HG03060 (cell line): ENCODE measurements at regions not wholly inside any gene's neighbourhood (a gene's known extent, or its start where the extent isn't known, plus 50 kb on each side); places are given as distances from the start of the nearest gene placed in this dataset.
"Not testable (repeated sequence)": the region's sequence is repeated elsewhere in the genome, so short reads cannot be mapped to it uniquely, and the experiment has no call there.

Experiments used
- ATAC-seq: cut with Tn5 transposase; IDR thresholded peaks from one replicate; pipeline ENCODE4 v1.9.1; 2021; ENCODE audit warnings: low read depth, moderate number of reproducible peaks; ENCODE audit not compliant: unreplicated experiment

DNA sequence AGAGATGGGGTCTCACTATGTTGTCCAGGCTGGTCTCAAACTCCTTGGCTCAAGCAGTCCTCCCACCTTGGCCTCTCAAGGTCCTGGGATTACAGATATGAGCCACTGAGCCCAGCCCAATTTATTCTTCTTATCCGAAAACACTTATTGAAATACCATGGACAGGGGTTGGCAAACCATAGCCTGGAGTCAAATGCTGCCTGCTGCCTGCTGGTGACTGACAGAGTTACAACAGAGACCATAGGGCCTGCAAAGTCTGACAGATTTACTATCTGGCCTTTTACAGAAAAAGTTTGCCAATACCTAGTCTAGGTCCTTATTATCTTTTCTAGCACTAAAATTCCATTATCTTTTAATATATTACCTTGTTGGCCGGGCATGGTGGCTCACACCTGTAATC, 87.1 kb upstream of the ZNF281 start:
- no peak for ATAC-seq

DNA sequence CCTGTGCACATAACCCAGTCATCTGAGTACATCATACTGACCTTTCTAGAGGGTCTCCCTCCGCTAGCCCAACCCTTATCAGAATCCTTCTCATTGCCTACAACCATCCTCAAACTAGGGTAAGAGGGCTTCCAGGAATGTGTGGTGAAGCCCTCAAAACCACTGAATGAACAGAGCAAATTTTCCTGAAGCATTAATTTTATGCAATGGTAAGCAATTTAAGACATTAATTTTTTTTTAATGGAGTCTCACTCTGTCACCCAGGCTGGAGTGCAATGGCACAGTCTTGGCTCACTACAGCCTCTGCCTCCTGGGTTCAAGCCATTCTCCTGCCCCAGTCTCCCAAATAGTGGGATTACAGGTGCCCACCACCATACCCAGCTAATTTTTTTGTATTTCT, 86.1 kb upstream of the ZNF281 start:
- ATAC-seq = no peak

DNA sequence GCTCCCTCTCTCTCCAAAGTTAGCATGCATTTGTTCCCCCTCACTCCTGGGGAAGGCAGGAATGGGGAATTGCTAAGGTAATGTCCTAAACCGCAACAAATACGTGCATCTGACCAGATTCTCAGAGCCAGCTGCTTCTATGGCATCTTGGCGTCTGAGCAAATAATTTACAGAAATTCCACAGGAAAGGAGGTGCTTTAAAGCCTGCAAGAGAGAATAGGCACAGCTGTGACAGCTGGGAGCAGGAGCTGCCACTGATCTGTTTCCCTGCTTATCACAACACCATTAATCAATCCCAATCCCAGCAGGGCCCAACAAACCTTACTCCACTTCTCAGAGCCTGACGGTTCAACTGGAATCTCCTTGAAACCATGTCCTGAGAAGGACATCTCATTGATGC, 83.5 kb upstream of the ZNF281 start:
- no peak for ATAC-seq

DNA sequence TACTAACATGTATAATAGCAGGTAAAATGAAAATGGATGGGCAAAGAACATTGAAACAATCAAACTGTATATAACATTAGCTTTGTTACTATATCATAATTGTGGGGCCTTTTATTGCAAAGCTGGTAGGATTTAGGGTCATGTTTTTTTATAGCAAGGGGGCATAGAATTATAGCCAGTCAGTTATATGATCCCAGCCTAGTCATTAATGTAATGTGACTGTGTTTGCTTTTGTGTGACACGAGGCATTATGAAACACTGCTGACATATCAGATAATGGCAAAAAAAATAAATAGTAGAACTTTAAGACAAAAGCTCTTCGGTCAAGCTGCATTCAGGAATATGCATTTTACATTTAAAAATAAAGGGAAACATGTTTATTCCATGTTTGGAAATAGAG, 81.3 kb upstream of the ZNF281 start:
- no peak for ATAC-seq

DNA sequence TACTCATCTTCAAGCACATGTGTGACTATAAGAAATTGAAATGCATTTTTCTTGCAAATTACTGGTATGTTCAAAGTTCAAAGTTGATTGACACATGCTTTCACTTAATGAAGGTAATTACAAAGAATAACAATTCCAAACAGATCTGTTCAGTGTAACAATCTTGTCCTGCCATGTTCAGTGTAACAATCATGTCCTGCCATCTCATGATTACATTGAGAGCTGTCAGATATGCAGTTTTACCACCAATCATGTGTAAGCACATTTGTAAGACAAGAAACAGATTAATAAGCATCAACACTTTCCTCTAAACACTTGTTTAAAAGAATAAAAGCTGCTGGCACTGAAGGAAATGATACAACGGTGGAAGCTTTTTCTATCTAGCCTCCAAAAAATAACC, 80.3 kb upstream of the ZNF281 start:
- no peak for ATAC-seq

DNA sequence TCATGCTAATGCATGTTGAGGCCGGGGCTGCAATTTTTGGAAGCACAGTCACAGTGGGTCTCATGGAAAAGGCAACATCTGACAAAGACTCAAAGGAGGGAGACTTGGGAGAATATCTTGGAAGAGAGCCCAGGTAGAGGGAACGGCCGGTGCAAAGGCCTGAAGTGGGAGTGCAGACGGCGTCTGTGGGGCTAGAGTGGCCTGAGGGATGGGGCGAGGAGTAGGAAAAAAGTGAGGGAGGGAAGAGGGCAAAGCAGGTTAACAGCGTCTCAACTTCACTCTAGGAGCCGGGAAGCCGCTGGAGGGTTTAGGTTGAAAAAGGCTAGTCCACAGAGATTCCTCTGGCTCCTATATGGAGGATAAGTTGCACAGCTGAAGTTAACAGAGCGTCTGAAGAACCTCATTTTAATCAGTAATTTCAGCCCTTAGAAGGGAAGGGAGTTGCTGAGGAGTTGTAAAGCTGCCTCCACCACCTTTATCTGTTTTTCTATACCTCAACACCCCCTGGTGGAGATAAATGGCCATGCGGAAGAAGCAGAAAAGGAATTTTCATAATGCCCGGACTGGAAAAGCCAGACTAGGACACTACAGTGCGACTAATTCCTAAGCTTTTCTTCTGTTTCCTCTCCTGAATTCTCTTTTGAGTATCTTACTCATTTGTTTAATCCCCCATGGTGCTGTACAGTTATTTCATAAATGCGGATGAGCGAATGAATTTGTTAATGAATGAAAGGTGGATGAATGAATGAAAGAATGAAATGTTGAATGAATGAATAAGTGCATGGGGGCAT, 78.7 kb upstream of the ZNF281 start:
- no peak for ATAC-seq

DNA sequence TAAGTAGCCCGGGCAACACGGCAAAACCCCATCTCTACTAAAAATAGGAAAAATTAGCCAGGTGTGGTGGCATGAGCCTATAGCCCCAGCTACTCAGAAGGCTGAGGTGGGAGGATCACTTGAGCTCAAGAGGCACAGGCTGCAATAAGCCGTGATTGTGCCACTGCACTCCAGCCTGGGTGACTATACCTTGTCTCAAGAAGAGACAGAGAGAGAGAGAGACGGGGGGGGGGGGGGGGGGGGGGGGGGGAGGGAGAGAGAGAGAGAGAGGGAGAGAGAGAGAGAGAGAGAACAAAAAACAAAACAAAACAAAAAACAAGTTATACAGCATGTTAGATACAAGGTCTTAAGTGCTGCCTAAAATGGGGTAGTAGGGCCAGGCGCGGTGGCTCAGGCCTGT, 77.8 kb upstream of the ZNF281 start:
- ATAC-seq = no peak

DNA sequence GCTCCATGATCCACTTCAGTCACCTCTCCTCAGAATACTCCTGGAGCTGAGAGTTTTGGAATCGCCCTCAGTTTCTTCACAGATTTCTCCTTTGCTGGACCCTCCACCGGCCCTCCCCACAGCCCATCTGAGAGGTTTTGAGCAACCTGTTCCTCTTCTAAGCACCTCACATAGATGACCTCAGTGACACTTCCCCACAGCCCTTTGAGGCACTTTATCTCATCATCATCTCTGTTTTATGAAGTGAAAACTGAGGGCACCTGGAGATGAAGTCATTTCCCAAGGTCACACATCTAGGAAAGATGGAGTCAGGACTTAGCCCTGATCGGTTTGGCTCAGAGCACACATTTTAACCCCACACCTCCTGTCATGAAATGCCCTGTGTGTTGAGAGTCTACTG, 76.8 kb upstream of the ZNF281 start:
- ATAC-seq = no peak

DNA sequence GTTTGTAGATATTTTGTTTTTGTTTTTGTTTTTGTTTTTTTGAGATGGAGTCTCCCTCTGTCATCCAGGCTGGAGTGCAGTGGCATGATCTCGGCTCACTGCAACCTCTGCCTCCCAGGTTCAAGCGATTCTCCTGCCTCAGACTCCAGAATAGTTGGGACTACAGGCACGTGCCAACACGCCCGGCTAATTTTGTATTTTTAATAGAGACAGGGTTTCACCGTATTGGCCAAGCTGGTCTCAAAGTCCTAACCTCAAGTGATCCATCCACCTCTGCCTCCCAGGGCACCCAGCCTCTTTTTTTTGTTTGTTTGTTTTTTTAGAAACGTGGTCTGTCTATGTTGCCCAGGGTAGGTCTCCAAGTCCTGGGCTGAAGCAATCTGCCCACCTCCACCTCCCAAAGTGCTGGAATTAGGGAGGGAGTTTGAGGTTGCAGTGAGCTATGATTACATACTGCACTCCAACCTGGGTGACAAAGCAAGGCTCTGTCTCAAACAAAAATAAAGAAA, 74.7 kb upstream of the ZNF281 start:
- not testable (repeated sequence) for ATAC-seq

DNA sequence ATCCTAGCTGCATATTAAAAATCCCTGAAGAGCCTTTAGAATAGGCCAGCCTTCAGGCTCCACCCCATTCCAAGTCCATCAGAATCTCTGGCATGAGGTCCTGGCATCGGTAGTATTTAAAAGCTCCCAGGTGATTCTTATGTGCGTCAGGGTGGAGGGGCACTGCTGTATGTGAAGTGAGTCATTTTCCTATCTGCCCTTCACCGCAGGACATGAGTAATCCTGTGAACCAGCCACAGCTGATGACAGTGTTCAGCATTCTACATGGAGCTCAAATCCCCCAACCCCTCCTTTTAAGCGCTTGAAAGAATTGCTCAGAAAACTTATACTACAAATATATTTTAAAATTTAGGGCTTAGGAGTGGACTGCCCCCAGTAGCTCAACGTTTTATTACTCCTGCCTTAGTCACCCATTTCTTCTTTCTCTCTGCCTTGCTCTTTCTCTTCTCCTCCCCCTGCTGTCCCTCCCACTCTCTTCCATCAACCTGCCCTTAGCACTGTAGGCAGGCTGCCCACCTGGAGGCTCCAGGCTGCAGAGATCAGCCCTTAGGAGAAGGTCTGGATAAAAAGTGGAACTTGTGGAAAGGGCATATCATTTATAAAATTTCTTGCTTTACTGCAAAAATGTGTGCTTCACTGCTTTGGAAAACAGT, 73.8 kb upstream of the ZNF281 start:
- ATAC-seq = peak; percentile 97

DNA sequence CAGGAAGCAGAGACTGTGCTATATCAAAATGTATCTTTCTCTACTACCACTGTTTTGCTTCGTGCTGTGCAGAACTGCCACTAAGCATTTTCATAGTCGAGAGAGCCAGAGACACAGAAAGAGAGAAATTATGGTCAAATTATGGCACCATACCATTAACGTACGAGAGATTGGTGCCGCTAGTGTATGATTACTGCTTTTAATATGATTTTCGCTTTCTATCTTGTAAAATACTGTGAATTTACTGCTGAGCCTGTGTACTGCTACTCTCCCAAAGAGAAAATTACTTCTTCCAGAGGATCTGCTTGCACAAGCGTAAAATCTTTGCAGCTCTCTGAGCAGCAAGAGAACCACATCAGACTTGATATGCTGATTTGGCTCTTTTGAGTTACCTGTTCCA, 71.1 kb upstream of the ZNF281 start:
- no peak for ATAC-seq

DNA sequence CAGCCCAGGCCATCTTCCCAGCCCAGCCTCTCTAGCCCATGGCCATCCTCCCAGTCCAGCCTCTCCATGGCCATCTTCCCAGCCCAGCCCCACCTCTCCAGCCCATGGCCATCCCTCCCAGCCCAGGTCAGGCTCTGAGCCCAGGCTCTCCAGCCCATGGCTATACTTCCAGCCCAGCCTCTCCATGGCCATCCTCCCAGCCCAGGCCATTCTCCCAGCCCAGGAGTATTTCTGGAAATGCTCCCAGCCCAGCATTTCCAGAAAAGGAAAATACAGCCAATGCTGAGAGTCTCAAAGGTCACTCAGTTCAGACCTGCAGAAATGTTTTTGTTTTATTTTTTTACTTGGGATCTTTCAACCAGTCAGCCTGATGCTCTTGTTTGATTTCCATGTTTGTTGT, 70.0 kb upstream of the ZNF281 start:
- ATAC-seq = no peak

DNA sequence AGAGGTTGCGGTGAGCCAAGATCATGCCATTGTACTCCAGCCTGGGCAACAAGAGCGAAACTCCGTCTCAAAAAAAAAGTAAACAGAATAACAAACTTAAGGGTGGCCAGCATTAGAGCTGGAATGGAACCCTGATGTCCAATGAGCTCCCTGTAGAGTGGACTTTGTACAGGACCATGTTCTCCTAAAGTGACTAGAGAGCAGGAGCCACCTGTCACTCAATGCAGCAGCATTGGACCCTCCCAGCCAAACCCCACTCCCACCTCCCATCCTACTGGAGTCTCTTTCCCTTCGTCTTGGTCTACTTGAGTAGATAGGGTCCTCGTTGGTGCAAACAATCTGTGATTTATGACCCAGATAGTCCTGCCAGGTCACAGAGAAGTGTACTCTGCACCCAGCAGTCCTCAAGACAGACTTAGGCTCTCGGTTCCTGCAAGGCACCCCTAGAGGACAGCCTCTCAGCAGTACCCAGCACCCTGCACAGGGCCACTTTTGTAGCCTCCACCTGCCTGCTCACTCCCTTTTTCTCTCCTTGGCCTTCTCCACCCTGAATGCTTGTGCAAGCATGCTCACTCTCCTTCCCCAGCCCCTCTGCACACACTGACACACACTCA, 69.2 kb upstream of the ZNF281 start:
- ATAC-seq = no peak

DNA sequence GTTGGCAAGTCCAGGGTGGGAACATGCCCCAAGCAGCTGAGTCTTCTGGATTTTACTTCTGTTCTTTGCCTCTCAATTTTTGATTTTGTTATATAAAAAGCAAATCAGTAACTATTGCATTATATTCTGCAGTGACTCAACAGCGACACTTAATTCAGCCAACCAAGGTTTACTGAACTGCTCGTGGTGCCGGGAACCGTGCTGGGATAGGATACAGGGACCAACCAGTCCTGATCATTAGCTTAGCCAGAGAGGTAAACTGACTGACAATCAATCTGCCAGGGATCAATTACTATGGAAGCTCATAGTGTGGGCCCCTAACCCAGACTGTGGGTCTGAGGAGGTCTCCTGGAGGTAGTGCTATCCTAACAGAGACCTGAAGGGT, 68.4 kb upstream of the ZNF281 start:
- ATAC-seq = no peak

DNA sequence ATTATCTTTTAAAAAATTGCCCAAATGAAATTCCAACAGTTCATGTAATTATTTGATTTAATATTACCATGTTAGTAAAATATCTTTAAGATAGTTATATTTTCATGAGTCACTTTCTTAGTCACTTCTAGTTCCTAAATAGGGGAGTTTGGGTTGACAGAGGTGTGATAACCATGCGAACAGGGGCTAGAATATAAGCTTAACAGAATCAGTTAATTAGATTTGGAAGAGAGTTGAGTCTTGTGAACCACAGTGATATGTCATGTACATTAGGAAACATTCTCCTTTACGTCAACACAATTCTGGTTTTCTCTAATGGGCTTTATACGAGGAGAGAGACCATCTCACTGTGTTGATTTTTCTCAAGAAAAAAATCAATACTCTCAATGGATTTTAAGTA, 64.8 kb upstream of the ZNF281 start:
- no peak for ATAC-seq

DNA sequence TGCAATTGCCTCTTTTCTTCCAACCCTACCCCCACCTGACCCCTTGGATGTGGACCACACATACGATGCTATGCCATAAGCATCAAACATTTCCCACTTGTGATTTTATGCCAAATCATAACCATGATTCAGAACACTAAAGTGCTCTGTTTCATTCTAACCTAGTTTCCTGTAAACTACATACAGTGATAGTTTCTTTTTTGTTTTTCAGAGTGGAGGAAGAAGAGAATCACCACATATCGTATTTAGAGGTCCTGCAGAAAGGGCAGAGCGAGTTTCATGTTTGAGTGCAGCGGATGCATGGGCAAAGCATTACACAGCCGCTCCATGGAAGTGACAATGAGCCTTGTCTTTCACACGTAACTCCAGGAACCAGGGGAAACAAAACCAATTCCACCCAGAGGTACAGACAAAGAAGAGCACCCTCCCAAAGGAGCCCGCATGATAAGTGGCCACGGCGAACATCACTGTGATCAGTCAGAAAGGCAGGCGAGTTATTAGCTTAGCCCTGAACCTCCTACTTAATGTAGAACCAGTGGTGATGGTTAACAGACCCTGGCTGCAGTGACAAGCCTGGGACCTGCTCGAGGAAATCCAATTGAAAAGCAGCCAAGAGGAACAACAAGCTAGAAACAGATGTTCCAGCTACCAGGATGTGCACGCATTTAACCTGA, 64.0 kb upstream of the ZNF281 start:
- peak; percentile 59 for ATAC-seq

DNA sequence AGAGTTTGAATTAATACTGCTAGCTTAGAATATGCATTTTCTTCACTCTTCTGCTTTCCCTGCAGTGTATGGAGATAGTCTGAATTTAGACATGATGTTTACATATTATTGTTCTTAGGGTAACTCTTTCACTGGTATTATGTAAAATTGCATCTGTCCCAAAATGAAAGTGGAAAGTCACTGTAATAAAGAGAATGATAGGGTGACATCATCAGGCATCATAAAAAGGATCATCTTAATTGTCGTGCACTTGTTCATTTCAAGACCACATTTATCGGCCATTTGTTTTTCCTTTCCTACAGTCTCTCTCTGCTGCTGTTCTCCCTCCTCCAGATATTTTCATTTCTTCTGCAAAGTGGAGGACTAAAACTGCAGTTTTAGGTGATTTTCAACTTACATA, 61.9 kb upstream of the ZNF281 start:
- no peak for ATAC-seq

DNA sequence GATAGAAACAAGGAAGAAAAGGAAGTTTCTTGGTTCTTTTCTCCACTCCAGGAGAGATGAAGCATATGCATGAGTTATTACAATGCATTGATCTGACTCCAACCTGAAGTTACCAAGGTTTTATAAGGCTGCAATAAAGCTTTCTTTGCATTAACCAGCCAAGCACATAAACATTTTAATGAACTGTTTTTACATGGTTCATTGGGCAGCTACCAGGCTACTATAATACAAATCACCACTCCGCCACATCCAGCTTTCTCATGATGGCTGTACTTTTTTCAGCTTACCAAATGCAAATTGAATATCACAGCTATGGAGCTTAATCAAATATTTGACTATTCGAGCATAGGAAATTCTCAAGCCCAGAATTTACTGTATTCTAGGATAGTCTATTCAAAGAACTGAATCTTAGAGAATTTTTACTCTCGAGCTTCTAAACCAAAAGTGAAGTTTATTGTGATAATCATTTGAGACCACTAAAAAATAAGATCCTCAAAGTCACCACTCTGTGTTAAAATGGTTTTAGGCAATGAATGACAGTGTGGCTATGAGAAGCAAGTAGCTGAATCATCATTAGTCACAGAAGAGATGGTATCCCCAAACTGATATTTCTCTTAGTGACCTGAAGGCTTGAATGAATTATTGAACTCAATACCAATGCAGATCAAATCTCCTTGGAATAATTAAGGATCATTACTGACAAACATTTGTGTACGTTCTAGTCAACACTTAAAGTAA, 58.6 kb upstream of the ZNF281 start:
- ATAC-seq = no peak

DNA sequence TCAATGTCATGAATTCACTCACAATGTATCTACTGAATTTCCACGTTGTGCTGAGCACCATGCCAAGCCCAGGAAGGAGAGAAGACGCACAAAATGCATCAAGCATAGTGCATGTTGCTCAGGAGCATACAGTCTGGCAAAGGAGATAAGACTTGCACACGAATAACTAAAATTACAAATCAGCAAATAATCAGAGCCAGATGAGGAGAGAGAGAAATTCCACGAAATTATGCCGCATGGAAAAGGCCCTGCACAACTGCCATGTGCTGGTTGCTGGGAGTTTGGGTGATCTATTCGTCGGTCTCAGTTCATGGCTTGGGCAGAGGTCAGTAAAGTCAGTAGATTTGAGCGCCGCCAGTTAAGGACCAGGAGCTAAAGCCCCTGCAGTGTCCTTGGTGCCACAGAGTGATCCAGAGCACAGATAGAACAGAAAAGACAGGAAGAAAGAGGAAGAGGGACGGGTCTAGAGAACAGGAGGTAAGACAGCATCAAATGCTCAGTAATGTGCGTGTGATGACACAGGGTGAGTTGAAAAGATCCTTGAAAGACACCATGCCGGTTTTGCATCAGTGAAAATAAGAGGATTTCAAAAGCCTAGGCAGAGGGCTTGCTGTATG, 55.1 kb upstream of the ZNF281 start:
- ATAC-seq = no peak
